ENCODE measurements at regions not wholly inside any gene's neighbourhood (a gene's known extent, or its start where the extent isn't known, plus 50 kb on each side); places are given as distances from the start of the nearest gene placed in this dataset.

- no peak overlapping the region for H3K27ac Mint-ChIP-seq
- peaks cover 2% of the 10 kb centered on the region; the same call in 1 of the 2 replicates for H3K27me3 Mint-ChIP-seq (ENCODE audit: insufficient read depth)
Observed at GRCh38 chr20:6577451-6577850, 190.0 kb upstream of the BMP2 start.

DNA sequence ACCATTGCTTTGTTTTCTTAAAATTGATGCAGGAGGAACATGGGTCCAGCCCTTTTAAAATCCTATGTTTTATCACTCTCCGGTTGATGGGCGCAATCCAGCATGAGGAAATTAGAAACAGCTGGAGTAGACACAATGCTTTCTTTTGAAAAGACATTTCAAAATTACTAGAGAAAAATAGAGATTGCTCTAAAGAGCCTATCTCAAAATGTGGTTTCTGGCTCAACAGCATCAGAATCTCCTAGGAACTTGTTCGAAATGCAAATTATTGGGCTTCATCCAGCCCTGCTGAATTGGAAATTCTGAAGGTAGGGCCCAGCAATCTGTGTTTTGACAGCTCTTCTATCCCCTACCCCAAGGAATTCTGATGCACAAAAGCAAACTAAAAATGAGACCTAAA is 190.8 kb upstream of the BMP2 start:
- Mint-ChIP-seq H3K4me3 (no peak overlapping the region), H3K9me3 (peaks cover 45% of the 10 kb centered on the region), H3K4me1 (ENCODE audit: low read depth) (no peaks in the 10 kb centered on the region), H3K27me3 (ENCODE audit: insufficient read depth) (peaks cover 2% of the 10 kb centered on the region; the same call in 1 of the 2 replicates), H3K36me3 (ENCODE audit: low read depth) (no peaks in the 10 kb centered on the region), H3K27ac (no peak overlapping the region)
- no peak for TF ChIP-seq CTCF (IDR thresholded peaks at IDR 0.05)
- DNase-seq = no peak

More at GRCh38 chr20:6577451-6577850, 190.0 kb upstream of the BMP2 start:
- no peaks in the 10 kb centered on the region for H3K36me3 Mint-ChIP-seq (ENCODE audit: low read depth)
- H3K4me3 Mint-ChIP-seq = no peak overlapping the region
- TF ChIP-seq CTCF (IDR thresholded peaks at IDR 0.05) = no peak
- H3K9me3 Mint-ChIP-seq = peaks cover 49% of the 10 kb centered on the region
- no peaks in the 10 kb centered on the region for H3K4me1 Mint-ChIP-seq (ENCODE audit: low read depth)
- no peak for DNase-seq

- Mint-ChIP-seq H3K27ac (no peak overlapping the region), H3K27me3 (ENCODE audit: insufficient read depth) (peaks cover 1% of the 10 kb centered on the region; the same call in 1 of the 2 replicates), H3K36me3 (ENCODE audit: low read depth) (no peaks in the 10 kb centered on the region), H3K4me1 (ENCODE audit: low read depth) (no peaks in the 10 kb centered on the region), H3K9me3 (peaks cover 40% of the 10 kb centered on the region), H3K4me3 (no peak overlapping the region)
- no peak for DNase-seq
- no peak for TF ChIP-seq CTCF (IDR thresholded peaks at IDR 0.05)
Observed at GRCh38 chr20:6575912-6576401, 191.5 kb upstream of the BMP2 start.

DNA sequence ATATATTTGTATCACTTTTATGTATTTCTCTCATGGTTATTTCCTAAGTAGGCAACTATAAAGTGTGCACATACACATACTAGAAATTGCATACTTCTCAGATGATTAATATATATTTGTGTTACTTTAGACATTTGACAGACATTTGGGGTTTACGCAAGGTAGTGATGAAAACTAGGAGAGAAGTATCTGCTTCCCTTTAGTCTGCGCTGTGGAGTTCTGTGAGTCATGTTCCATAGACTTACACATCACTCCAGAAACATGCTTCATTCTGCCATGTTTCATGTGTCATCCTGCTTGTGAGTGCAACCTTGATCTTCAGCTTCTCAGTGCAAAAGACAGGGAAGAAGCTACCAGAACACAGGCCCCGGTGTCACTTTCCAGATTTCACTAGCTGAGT is 200.7 kb upstream of the BMP2 start:
- H3K27ac Mint-ChIP-seq = no peak overlapping the region
- peaks cover 40% of the 10 kb centered on the region for H3K9me3 Mint-ChIP-seq
- H3K27me3 Mint-ChIP-seq (ENCODE audit: insufficient read depth) = no peaks in the 10 kb centered on the region
- no peak for DNase-seq
- no peak overlapping the region for H3K4me3 Mint-ChIP-seq
- no peak for TF ChIP-seq CTCF (IDR thresholded peaks at IDR 0.05)
- peaks cover 5% of the 10 kb centered on the region; the same call in 1 of the 2 replicates for H3K36me3 Mint-ChIP-seq (ENCODE audit: low read depth)
- no peaks in the 10 kb centered on the region for H3K4me1 Mint-ChIP-seq (ENCODE audit: low read depth)

DNA sequence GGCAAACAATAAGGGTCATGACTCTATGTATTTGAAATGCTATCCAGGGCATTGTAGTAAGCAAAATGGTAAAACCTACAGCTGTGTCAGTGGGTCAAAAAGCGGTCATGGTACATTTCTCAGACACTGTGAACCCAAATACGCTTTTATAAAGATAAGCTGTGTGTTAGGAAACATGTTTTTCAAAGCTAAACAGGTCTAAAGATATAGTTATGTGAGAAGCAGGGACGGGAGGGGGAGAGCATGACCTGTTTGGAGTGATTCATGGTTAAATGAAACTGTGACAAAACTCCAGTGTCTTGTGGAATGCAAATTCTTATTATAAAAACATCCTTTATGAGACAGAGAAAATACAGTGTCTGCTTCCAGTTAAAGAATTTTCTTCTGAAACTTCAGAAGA is 205.4 kb upstream of the BMP2 start:
- no peak for DNase-seq
- TF ChIP-seq CTCF (IDR thresholded peaks at IDR 0.05) = no peak
- no peak overlapping the region for H3K27ac Mint-ChIP-seq
- H3K27me3 Mint-ChIP-seq (ENCODE audit: insufficient read depth) = no peaks in the 10 kb centered on the region
- H3K4me1 Mint-ChIP-seq (ENCODE audit: low read depth) = no peaks in the 10 kb centered on the region
- peaks cover 20% of the 10 kb centered on the region for H3K9me3 Mint-ChIP-seq
- H3K36me3 Mint-ChIP-seq (ENCODE audit: low read depth) = no peaks in the 10 kb centered on the region
- no peak overlapping the region for H3K4me3 Mint-ChIP-seq

DNA sequence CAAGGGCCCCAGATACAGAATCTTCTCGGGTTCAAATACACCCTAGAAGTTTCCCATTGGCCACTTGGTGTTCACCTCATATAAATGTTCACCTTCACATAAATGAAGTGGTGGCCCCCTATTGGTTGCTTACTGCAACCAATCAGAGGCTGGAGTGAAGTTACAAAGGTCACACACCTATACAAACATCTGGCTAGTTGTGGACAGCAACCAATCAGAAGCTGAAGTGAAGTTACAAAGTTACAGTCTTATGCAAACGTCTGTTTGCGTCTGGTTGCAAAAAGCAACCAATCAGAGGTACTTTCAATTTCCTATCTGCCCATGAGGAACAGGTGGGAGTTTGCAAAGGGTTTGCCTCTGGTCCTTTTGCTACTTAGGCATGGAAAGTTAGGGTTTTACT is 206.5 kb upstream of the BMP2 start:
- H3K36me3 Mint-ChIP-seq (ENCODE audit: low read depth) = no peaks in the 10 kb centered on the region
- peaks cover 24% of the 10 kb centered on the region for H3K9me3 Mint-ChIP-seq
- DNase-seq = no peak
- no peaks in the 10 kb centered on the region for H3K27me3 Mint-ChIP-seq (ENCODE audit: insufficient read depth)
- no peaks in the 10 kb centered on the region for H3K4me1 Mint-ChIP-seq (ENCODE audit: low read depth)
- TF ChIP-seq CTCF (IDR thresholded peaks at IDR 0.05) = no peak
- H3K27ac Mint-ChIP-seq = no peak overlapping the region
- no peak overlapping the region for H3K4me3 Mint-ChIP-seq

Data from HFFc6 (cell line).